OCI-LY3 (cell line): ENCODE measurements at regions not wholly inside any gene's neighbourhood (a gene's known extent, or its start where the extent isn't known, plus 50 kb on each side); places are given as distances from the start of the nearest gene placed in this dataset.

Experiments used
- H2AFZ ChIP-seq: fragments of 200-600, 300-600 bp; shearing (Covaris generic); 2 replicates; pipeline ENCODE4 v1.6.0; 2014; ENCODE audit warnings: antibody characterized with exemption, low read depth, low read length
- H3K27ac ChIP-seq: fragments of 200-600, 300-600 bp; sonication (generic); 2 replicates; pipeline ENCODE4 v1.5.1; 2014; ENCODE audit warnings: mild to moderate bottlenecking, low read length, moderate library complexity, mixed read lengths
- H3K27me3 ChIP-seq: fragments of 200-600, 300-600 bp; sonication (generic); 2 replicates; pipeline ENCODE4 v1.6.1; 2014; ENCODE audit warnings: low read depth, low read length, mixed read lengths
- H3K36me3 ChIP-seq: fragments of 200-600, 300-600 bp; sonication (generic); replicated peaks from 2 replicates; pipeline ENCODE3; 2014; ENCODE audit warnings: low read depth, low read length, mixed read lengths
- H3K4me1 ChIP-seq: fragments of 300-600, 200-600 bp; sonication (generic); 2 replicates; pipeline ENCODE4 v1.6.1; 2014; ENCODE audit warnings: low read length, mixed read lengths
- H3K4me2 ChIP-seq: fragments of 200-600, 300-600 bp; sonication (generic); 2 replicates; pipeline ENCODE4 v1.6.1; 2014; ENCODE audit warnings: low read length, mixed read lengths
- H3K4me3 ChIP-seq: fragments of 300-600, 200-600 bp; sonication (generic); 2 replicates; pipeline ENCODE4 v1.5.1; 2014; ENCODE audit warnings: antibody characterized with exemption, mild to moderate bottlenecking, low read length, moderate library complexity
- H3K79me2 ChIP-seq: fragments of 300-600, 200-600 bp; shearing (Covaris generic); 2 replicates; pipeline ENCODE4 v1.6.1; 2014; ENCODE audit warnings: mild to moderate bottlenecking, low read length, mixed read lengths
- H3K9ac ChIP-seq: fragments of 300-600, 200-600 bp; shearing (Covaris generic); 2 replicates; pipeline ENCODE4 v1.6.0; 2014; ENCODE audit warnings: mild to moderate bottlenecking, low read length, moderate library complexity
- H3K9me3 ChIP-seq: fragments of 200-600, 300-600 bp; shearing (Covaris generic); 2 replicates; pipeline ENCODE4 v1.6.1; 2014; ENCODE audit warnings: low read length, mixed read lengths; ENCODE audit not compliant: insufficient read depth
- H4K20me1 ChIP-seq: fragments of 200-600, 300-600 bp; sonication (generic); 2 replicates; pipeline ENCODE4 v1.6.1; 2016; ENCODE audit warnings: low read length, mixed read lengths; ENCODE audit not compliant: insufficient read depth
- EZH2phosphoT487 ChIP-seq: fragments of 200-600 bp; shearing (Covaris generic); IDR thresholded peaks from 2 replicates; pipeline ENCODE4 v1.6.1; 2018; ENCODE audit warnings: antibody characterized with exemption, mixed run types, low read depth
- TF ChIP-seq, protein P1 (sequence below): fragments of 200-600, 300-600 bp; sonication (generic); IDR thresholded peaks from 2 replicates; pipeline ENCODE4 v1.5.1; 2014; ENCODE audit warnings: antibody characterized with exemption, low read length, low read depth

DNA sequence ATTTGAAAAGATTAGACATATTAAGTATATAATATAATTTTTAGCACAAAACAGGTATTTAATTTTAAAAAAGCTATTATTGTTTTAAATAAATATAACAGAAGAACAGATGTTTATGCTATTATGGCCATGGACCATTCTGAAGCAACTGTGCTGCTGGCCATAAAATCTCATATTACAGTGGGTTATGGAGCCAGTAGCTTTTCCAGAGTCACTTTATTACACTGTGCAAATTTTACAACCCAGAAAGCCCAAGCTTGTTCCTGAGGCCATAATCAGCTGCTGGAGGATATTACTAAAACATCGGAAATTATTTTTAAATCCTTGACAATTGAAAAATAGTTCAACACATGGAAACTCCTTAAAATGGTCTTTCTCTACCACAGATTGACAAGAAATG, 557.3 kb upstream of the KCNMB2 start:
- Histone ChIP-seq H4K20me1 (no peaks in the 10 kb centered on the region), H2AFZ (no peak overlapping the region), H3K27me3 (no peaks in the 10 kb centered on the region), H3K36me3 (no peaks in the 10 kb centered on the region), H3K9me3 (no peaks in the 10 kb centered on the region), H3K27ac (no peak overlapping the region), H3K79me2 (no peaks in the 10 kb centered on the region), H3K9ac (no peak overlapping the region), H3K4me2 (no peak overlapping the region), H3K4me1 (peaks cover 25% of the 10 kb centered on the region), H3K4me3 (no peak overlapping the region)
- TF ChIP-seq, protein P1, sequence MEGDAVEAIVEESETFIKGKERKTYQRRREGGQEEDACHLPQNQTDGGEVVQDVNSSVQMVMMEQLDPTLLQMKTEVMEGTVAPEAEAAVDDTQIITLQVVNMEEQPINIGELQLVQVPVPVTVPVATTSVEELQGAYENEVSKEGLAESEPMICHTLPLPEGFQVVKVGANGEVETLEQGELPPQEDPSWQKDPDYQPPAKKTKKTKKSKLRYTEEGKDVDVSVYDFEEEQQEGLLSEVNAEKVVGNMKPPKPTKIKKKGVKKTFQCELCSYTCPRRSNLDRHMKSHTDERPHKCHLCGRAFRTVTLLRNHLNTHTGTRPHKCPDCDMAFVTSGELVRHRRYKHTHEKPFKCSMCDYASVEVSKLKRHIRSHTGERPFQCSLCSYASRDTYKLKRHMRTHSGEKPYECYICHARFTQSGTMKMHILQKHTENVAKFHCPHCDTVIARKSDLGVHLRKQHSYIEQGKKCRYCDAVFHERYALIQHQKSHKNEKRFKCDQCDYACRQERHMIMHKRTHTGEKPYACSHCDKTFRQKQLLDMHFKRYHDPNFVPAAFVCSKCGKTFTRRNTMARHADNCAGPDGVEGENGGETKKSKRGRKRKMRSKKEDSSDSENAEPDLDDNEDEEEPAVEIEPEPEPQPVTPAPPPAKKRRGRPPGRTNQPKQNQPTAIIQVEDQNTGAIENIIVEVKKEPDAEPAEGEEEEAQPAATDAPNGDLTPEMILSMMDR, result no peak
- no peak for TF ChIP-seq EZH2phosphoT487

- H3K79me2 ChIP-seq, result no peaks in the 10 kb centered on the region
- no peaks in the 10 kb centered on the region for H3K36me3 ChIP-seq
- H3K27me3 ChIP-seq, result no peaks in the 10 kb centered on the region
- no peak overlapping the region for H3K4me3 ChIP-seq
- TF ChIP-seq EZH2phosphoT487, result no peak
- TF ChIP-seq, protein P1, result no peak
- H3K4me2 ChIP-seq, result no peak overlapping the region
- no peaks in the 10 kb centered on the region for H3K9me3 ChIP-seq
- no peaks in the 10 kb centered on the region for H4K20me1 ChIP-seq
- no peak overlapping the region for H3K9ac ChIP-seq
- no peak overlapping the region for H3K27ac ChIP-seq
- no peak overlapping the region for H2AFZ ChIP-seq
- H3K4me1 ChIP-seq, result peaks cover 25% of the 10 kb centered on the region
Observed at GRCh38 chr3:177979703-177980102, 556.5 kb upstream of the KCNMB2 start.

DNA sequence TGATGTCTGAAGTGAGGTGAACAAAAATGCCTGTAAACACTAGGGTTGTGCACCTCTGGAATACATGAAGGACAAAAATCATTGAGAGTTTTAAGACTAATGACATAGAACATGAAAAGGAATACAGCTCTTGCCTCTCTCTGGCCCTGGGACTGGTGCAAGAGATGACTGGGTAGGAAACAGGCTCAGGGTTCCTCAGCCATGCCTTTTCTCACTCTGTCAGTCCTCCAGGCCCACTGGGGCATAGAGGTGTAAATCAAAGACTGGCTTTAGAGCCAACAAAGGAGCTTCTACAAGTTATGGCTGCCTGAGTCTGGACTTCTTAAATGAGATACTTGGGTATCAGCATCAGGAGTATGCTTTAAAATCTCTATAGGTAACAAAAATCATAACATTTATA, 554.7 kb upstream of the KCNMB2 start:
- Histone ChIP-seq H3K4me3 (no peak overlapping the region), H4K20me1 (no peaks in the 10 kb centered on the region), H2AFZ (no peak overlapping the region), H3K27me3 (no peaks in the 10 kb centered on the region), H3K36me3 (no peaks in the 10 kb centered on the region), H3K4me2 (peak overlapping the region; percentile 20; the same call in 1 of the 2 replicates), H3K9me3 (no peaks in the 10 kb centered on the region), H3K27ac (0 out of 2 replicates have a peak overlapping the region, but pooled peaks have one; percentile 20), H3K79me2 (no peaks in the 10 kb centered on the region), H3K9ac (no peak overlapping the region), H3K4me1 (peaks cover 25% of the 10 kb centered on the region)
- TF ChIP-seq, protein P1, result no peak
- TF ChIP-seq EZH2phosphoT487, result no peak

- Histone ChIP-seq H3K36me3 (no peaks in the 10 kb centered on the region), H3K4me3 (no peak overlapping the region), H2AFZ (no peak overlapping the region), H3K4me2 (peak overlapping the region; percentile 20; the same call in 1 of the 2 replicates), H3K27me3 (no peaks in the 10 kb centered on the region), H3K9ac (no peak overlapping the region), H3K27ac (no peak overlapping the region), H3K4me1 (peaks cover 21% of the 10 kb centered on the region), H4K20me1 (no peaks in the 10 kb centered on the region), H3K9me3 (no peaks in the 10 kb centered on the region), H3K79me2 (no peaks in the 10 kb centered on the region)
- no peak for TF ChIP-seq EZH2phosphoT487
- TF ChIP-seq, protein P1, result no peak
Observed at GRCh38 chr3:177982034-177982433, 554.2 kb upstream of the KCNMB2 start.
